GM21447 (cell line): ENCODE measurements at regions not wholly inside any gene's neighbourhood (a gene's known extent, or its start where the extent isn't known, plus 50 kb on each side); places are given as distances from the start of the nearest gene placed in this dataset.
"Not testable (repeated sequence)": the region's sequence is repeated elsewhere in the genome, so short reads cannot be mapped to it uniquely, and the experiment has no call there.

Experiments
- ATAC-seq: cut with Tn5 transposase; IDR thresholded peaks from one replicate; pipeline ENCODE4 v1.9.1; 2021; ENCODE audit not compliant: unreplicated experiment

GRCh38 chr2:82487354-82487753 is 1971.7 kb downstream of the SUCLG1 start:
- no peak for ATAC-seq

DNA sequence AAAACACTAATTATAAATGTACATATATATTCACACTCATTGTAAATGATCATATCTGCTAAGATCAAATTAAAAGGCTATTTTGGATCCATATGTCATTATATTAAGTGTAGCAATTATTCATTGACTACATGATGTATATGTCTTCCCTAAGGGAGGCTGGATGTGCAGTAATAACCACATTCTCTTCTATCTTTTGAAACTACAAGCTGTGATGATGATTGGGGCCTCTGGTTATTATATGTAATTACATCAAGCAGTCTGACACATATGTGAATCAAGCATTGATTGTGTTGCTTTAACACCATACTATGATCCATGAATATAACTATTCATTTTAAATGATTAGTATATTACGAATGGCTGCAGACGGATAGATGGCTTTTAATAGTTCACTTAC is 1973.4 kb downstream of the SUCLG1 start:
- no peak for ATAC-seq

GRCh38 chr2:82481207-82481606 is 1977.9 kb downstream of the SUCLG1 start:
- ATAC-seq = no peak

GRCh38 chr2:82478641-82479040 is 1980.4 kb downstream of the SUCLG1 start:
- ATAC-seq = no peak

DNA sequence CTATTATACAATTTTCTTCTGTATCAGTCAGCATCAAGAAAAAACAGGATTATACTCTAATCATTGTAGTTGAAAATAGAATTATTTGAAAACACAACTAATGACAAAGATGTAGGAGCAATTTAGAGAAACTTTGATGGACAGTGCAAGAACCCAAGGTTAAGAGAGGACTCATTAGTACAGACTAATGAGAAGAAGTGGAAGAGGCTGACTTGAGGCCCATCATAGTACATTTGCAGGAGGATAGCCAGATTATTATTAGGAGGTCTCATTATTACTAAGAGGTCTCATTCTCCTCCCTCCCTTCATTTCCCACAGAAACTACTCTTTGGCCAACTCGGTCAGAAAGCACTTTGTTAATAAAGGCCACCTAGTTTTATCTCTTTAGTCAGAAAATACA is 1983.0 kb downstream of the SUCLG1 start:
- ATAC-seq = no peak

GRCh38 chr2:82428251-82428650 is 2030.8 kb downstream of the SUCLG1 start:
- ATAC-seq = no peak

GRCh38 chr2:82412021-82412420 is 2047.1 kb downstream of the SUCLG1 start:
- ATAC-seq = no peak

- ATAC-seq = no peak
Observed at GRCh38 chr2:82411071-82411470, 2048.0 kb downstream of the SUCLG1 start.

- no peak for ATAC-seq
Observed at GRCh38 chr2:82395531-82395930, 2063.5 kb downstream of the SUCLG1 start.

GRCh38 chr2:82391386-82391785 is 2067.7 kb downstream of the SUCLG1 start:
- no peak for ATAC-seq

DNA sequence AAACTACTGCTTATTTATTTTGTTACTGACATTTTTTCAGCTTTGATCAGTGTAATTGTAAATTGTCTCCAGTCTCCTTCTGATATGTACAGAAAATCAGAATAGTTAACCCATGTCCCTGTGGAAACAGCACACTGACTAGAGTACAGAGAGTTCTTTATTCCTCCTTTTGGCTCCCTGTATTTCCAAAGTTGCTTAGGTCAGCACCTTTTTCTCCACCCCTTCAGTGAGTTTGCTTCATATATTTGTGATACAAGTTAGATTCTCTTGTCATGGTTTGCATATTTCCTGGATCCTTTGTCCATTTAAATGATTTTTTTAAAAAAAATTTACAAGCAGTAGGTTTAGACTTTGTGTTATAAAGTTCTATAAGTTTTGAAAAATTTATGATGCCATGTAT is 2051.1 kb upstream of the LRRTM1 start:
- no peak for ATAC-seq

- no peak for ATAC-seq
Observed at GRCh38 chr2:82345910-82346309, 2041.4 kb upstream of the LRRTM1 start.

DNA sequence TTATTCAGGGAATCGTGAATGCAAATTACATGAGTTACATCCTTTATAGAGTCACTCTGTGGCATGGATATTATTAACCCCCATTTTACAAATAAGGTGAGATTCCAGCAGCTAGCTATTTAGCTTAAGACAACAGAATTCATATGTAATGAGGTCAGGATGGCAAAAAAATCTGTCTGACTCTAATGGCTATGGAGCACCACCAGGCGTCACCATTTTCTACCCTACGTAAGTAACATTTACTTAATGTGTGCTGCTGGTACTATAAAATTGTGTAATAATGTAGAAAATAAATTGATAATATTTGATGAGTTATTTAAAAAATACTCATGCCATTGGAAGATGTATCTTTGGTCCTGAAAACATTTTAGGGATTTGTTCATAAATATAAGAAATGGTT is 2040.1 kb upstream of the LRRTM1 start:
- no peak for ATAC-seq

DNA sequence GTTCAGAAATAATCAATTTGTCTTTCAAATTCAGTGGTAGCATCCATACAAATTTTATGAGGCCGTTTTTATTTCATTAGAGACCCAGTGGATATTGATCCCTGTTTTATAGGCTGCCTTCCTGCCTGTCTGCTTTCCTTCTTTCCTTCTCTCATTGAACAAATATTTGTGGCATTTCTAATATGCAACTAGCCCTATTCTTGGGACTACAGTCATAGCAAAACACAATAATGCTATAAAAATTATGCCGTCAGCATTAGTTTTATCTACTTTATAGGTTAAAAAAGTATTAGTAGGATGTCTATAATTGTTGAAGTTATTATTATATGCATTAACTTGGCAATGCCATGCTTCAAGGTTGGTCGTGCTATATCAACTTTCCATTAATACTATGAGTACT is 2037.8 kb upstream of the LRRTM1 start:
- no peak for ATAC-seq

- no peak for ATAC-seq
Observed at GRCh38 chr2:82340578-82341053, 2036.1 kb upstream of the LRRTM1 start.

GRCh38 chr2:82339805-82340204 is 2035.3 kb upstream of the LRRTM1 start:
- ATAC-seq = no peak

GRCh38 chr2:82333697-82334096 is 2029.1 kb upstream of the LRRTM1 start:
- no peak for ATAC-seq

DNA sequence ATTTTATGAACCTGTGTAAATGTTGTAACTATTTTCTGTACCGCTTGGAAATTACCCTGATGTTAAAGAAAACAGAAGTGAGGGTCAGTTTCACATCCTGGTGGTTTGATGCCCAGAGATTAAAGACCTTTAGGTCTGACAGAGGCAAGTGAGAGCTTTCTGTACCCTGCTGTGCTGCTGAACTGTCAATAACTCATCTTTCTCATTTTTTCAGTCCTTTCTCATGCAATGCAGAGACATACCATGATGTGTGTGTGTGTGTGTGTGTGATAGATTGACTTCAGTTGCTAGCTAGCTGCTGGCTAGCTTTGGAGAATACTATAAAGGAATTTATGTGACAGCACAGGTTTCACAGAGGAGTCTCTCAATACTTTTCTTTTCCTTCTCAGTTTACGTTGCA is 2025.6 kb upstream of the LRRTM1 start:
- ATAC-seq = no peak

- ATAC-seq = not testable (repeated sequence)
Observed at GRCh38 chr2:82326180-82326767, 2021.7 kb upstream of the LRRTM1 start.

- no peak for ATAC-seq
Observed at GRCh38 chr2:82320296-82320695, 2015.7 kb upstream of the LRRTM1 start.

- no peak for ATAC-seq
Observed at GRCh38 chr2:82317012-82317411, 2012.5 kb upstream of the LRRTM1 start.

GRCh38 chr2:82316586-82316985 is 2012.0 kb upstream of the LRRTM1 start:
- no peak for ATAC-seq

DNA sequence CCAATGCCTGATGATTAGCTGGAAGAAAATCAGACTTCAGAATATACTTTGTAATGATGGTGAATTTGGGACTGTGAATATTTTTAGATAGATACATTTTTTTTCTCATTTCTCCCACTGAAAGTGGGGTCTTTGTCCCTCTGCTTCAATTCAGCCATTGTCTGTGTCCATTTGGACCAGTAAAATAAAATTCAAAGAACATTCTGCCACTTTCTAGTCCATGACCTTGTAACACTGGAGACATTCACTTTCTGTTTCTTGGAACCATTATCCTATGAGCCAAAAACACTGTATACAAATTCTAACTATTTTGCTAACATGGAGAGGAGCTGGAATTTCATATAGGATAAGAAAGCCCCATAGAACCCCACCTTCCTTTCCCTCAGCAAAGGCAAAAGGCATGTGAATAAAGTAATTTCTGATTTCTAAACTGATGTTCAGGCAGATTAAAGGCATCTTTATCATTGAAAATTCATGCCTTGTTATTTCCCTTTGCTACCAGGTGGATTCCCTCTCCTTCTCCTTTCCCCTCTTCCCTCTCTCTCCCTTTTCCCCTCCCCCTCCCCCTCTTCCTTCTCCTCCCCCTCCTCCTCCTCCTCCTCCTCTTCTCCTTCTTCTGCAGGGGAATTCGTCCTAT is 2010.4 kb upstream of the LRRTM1 start:
- no peak for ATAC-seq
